ENCODE measurements at regions not wholly inside any gene's neighbourhood (a gene's known extent, or its start where the extent isn't known, plus 50 kb on each side); places are given as distances from the start of the nearest gene placed in this dataset.
"Not testable (repeated sequence)": the region's sequence is repeated elsewhere in the genome, so short reads cannot be mapped to it uniquely, and the experiment has no call there.

DNA sequence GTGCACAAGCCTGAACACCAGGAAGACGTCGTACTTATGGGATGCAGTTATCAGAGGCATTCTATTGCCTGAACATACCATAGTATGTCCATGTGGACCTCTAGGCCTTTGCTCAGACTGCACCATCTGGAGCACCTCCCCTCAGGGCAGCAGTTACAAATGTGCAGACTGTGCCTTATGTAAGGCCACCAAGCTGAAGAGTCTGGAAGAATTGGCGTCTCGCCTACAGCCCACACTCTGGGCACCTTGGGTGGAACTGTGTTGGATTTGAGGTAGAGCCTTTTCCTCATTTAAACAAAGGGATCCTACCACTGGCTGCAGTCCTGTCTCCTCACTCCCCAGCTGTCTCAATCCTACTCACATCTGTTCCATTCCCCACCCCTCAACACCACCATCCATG, 204.3 kb upstream of the FRMD6 start:
- DNase-seq: no peak

DNA sequence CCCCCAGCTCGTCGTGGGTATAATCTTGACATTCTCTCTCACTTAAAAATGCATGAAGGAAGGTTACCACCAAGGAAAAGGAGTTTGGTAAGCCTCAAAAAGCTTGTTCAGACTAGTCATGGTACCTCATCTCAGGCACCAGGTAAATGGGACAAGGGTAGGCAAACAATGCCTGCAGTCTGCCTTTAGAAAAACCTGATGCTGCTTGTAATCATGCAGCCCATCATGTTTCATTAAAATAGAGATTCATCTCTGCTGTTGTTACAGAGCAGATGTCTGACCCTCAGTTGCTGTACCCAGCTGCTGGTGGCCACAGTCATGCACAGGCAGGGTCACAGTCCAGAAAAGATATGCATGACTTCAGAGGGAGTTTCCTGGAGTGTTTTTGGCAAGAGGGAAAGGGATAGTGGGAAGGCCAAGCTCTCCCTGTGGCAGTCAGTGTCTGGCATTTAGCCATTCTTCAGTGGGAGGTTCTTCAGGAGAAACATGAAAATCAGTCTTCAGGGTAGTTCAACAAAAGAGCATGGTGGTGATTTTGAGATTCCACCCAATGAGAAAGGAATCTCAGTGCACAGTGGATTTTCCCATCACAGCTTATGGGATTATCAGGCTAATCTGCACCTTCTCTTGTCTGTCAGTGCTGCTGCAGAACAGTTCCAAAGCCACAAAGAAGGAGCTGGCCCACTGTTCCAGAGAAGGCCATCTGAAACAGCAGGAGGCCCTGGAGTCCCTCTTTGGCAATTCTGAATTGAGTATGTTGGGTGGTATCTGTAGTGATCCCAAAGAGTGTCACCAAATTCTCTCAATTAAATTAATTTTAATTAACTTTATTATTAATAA, 202.7 kb upstream of the FRMD6 start:
- DNase-seq: no peak

DNA sequence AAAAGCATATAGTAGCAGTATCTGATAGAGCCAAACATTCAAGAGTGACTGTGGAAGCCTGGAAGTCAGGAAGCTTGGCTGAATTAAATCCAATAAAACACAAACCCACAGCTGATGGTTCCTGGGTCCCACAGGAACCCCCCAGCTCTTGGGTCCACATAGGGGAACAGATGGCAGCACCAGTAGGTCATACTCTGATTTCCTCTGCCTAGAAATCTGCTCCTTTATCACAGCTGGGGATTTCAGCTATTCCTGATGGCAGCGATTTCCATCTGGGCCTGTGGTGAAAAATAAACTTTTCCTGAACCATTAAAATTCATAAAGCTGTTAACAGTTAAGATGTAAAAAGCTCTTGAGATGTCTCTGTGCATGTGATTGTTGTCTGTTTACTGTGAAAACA, 202.0 kb upstream of the FRMD6 start:
- DNase-seq: no peak

DNA sequence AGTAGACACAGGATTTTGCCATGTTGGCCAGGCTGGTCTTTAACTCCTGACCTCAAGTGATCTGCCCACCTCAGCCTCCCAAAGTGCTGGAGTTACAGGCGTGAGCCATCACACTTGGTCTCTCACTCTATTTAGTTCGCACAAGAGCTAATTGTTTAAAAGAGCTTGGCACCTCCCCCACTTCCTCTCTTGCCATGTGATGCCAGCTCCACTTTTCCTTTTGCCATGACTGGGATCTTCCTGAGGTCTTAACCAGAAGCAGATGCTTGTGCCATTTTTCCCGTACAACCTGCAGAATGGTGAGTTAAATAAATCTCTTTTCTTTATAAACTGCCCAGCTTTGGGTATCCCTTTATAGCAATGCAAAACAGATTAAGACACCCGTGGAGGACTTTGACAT, 200.1 kb upstream of the FRMD6 start:
- DNase-seq: no peak

DNA sequence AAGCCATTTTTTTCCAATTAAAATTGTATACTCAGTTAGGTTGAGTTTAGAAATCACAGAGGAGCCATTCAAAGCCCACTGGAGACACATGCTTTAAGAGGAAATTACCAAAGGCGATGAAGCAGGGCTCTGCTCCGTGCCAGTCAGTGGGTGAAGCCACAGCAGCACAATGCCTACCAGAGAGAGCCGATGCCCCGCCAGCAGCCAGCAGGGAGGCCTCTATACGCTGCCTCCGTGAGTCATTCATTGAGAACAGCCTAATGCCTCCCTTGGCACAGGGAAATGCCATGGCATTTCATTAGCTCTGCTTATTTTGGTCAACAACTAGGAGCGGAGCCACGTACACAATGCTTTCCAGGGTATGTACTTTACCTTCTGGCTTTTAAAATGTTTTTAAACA, 197.8 kb upstream of the FRMD6 start:
- no peak for DNase-seq

DNA sequence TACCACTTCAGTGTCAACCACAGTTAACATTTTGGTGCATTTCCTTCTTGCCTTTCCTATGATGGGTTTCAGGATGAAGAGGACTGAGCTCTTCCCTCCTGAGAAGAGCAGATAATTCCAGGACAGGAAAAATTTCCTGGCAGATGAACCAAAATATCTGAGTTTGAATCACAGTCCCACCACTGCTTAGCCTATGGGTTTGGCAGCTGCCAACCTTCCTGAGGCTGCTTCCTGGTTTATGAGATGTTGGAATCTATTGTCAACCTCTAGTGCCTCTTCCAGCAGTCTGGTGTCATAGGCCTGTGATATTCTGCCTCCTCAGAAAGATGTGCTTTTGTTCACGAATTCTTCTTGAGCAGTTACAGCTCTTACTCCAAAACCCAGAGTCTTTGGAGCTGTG, 197.4 kb upstream of the FRMD6 start:
- DNase-seq: no peak

DNA sequence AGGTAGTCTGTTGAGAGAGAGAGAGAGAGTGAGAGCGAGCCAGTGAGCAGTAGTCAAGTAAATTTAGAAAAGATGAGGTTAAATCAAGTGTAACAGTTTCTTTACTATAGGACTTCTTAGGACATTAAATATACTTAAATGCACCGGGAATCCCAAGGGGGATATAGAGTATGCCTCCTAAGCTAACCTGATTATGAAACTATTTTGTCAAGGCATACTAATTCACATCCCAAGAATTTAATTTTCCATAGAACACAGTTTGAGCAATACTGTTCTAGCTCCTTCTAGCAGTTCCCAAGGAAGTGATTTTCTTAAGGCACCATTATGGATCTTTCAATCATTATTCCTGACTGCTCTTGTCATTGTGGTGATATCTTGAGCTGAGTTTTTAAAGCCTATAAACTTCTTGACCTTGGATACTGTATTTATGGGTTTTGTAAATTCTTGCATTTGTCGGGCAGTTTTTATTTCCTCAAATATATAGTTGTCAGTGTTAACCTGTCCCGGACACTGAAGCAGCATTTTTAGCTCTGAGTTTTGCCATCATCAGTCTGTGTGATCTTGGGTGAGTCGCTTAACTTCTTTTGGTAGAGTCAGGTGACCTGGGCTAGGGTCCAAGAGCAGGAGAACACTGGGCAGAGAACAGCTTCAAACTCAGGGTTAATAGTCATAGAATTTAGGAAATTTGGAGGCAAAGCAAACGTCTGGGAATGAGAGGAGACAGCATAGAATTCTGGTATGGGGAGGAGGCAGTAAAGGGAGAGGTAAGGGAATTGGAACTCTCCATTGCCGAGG, 196.5 kb upstream of the FRMD6 start:
- DNase-seq: no peak

DNA sequence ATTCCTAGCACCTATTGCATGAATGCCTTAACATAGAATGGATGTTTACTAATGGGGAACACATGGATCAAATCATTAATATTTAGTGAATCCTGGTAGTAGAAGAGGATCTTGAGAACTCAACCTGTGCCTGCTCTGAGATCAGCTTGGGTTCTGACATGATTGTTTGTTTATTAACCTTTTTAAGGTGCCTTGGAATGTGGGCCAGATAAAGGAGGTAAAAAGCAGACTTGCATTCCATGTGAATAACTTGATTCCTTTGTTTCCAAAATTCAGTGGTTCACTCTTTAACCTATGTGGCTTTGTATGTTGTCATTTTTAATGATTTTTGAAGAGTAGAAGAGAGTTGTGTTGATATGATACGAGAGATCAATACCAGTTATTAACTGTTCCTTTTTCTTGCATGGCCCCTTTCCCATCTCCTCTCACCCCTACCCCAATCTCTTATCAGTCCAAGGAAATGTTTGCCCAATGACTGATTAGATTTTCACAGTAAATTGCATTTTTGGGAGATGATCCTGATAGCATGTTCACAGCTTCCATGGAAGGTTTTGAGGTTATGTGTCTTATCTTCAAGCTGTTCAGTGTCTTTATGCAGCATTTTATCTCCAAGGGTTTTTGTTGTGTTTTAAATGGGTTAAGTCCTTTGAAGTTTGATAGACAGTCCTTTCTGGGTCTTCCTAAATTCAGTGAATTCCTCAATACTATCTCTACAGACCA, 193.7 kb upstream of the FRMD6 start:
- no peak for DNase-seq

DNA sequence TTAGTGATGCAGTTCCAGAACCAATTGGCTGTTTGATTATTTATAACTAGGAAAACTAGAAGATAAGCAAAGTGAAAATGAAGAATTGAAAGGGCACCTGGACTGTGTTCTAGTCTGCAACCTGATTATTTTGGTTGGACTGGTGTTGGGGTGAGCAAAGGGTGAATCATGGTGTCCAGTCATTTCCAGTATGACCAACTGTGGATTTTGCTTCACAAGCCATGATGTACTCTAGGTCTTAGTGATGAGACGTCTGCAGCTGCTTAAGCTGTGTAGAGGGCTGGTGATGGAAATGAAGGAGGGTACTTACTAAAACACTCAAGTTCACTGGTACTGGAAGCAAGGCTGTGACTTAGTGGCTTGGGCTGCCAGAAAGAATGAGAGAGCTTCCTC, 193.2 kb upstream of the FRMD6 start:
- DNase-seq: no peak

DNA sequence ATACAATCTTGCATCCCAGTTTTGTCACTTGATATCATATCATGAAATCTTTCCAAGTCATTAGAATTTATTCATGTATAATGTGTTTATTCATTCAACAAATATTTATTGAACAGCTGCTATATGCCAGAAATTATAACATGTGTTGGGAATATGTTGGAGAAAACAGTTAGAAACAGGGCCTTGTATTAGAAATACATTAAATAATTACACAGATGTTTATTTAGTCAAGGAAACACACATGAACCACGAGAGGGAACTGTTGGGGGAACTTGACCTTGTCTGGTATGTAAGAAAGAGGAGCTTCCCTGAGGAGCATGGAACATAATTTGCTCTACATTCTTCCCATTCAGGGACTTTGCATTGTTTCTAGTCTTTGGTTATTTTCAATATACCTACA, 191.7 kb upstream of the FRMD6 start:
- no peak for DNase-seq

DNA sequence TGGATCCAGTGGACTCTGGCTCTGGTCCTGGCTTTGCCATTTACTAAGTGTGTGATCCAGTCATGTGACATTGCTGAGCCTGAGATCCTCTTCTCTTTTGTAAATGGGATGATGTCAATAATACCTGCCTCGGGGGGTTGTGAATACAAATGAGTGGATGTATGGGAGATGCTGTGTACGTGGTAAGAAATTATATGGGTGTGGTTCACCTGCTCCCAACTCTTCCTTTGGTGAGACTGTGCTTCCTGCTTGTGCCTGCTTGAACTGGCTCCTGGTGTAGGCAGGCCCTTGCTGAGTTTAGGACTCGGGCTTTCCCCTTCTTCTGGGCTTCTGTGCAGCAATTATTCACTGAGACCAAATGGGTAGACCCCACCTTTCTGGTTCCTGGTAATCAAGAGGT, 189.5 kb upstream of the FRMD6 start:
- no peak for DNase-seq

DNA sequence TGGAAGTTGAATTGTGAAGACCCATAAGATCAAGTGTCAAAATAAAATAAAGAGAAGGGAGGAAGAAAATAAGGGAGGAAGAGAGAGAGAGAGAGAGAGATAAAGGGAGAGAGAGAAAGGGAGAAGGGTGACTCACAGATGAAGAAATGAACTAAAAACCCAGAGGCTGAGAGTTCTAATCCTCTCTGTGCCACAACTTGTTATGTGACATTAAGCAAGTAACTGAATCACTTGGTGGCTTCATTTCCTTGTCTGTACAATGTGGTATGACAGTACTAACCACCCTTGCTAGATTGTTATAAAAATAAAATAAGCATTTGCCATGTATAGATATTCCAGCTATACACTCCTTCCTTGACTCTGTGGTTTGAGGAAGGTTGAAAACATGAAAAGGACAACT, 189.0 kb upstream of the FRMD6 start:
- no peak for DNase-seq

DNA sequence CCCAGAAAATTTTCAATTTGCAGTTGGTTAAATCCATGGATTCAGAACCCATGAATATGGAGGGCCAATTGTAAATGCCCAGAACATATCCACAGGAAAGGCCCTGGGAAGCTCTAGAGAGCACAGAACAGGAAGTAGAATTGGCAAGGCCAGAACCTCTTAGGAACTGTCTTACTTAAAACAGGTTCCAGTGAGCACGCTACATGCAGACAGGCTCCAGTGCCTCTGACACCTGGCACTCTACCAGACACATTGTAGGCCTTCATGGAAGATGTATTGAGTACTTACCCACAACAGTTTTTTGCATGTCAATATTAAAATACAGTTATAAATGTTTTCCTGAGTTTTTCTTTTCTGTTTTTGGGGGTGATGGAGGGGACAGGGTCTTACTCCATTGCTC, 188.2 kb upstream of the FRMD6 start:
- DNase-seq: no peak

DNA sequence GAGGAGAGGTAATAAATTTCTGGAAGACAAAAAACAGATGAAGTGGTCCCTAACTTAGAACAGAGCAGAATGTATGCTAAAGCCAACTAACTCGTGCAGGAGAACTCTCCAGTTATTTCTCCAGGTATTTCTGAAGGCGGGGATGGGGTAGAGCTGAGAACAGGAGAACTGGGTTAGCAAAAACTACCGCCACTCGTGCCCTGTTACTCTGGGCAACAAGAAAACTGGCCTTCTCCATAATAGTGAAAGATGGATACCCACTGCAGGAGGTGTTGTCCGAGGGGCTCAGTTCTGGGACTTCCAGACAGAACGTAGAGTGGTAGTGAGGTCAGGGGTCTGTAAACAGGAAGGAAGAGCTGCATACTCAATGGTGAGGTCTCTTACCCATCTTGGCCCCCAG, 187.3 kb upstream of the FRMD6 start:
- DNase-seq: no peak

DNA sequence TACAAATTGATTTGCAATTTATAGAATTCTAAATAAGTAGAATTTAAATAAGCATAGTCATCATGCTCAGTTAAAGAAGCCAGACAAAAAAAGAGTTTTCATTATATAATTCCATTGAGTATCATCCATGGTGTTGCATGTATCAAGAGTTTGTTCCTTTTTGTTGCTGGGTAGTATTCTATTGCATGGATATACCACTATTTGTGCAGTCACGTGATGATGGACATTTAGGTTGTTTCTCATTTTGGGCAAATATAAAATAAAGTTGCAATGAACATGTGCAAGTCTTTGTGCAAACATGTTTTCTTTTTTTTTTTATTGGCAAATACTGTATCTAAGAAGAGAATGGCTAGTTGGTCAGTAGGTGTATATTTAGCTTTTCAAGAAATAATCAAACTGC, 186.2 kb upstream of the FRMD6 start:
- no peak for DNase-seq

DNA sequence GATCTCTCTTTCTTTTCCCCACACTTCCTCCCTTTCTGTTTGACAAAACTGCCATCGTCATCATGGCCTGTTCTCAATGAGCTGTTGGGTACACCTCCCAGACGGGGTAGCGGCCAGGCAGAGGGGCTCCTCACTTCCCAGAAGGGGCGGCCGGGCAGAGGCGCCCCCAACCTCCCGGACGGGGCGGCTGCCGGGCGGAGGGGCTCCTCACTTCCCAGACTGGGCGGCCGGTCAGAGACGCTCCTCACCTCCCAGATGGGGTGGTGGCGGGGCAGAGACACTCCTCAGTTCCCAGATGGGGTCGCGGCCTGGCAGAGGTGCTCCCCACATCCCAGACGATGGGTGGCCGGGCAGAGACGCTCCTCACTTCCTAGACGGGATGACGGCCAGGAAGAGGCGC, 184.3 kb upstream of the FRMD6 start:
- not testable (repeated sequence) for DNase-seq

DNA sequence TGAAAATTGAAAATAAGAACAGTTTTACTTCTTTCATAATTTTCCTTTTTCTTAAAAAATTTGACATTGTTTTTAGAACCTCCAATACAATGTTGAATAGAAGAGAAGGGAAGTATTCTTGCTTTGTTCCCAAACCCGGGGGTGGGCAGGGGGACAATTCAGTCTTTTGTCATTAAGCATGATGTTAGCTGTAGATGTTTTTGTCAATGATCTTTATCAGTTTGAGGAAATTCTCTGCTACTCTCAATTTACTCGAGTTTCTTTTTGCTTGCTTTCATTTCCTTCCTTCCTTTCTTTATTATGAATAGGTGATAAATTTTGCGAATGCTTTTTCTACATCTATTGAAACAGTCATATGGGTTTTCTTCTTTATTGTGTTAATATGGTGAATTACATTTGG, 183.2 kb upstream of the FRMD6 start:
- no peak for DNase-seq

DNA sequence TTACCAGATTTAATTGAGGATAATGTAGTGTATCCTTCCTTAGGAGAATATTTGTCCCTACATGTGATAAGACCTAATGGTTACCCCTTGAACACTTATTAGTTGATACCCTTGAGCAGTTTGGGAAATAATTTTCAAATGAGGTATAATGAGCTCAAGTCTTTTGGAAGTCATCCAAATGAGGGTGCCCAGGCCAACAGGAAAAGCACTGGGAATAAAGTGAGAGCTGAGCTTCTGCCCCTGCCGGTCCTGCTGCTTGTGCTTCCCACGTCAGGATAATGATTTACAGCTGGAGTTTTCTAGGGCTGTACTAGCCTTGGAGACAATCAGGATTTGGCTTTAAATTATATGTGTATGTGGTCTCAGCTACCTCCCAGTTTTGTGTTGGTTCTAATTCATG, 178.8 kb upstream of the FRMD6 start:
- no peak for DNase-seq

DNA sequence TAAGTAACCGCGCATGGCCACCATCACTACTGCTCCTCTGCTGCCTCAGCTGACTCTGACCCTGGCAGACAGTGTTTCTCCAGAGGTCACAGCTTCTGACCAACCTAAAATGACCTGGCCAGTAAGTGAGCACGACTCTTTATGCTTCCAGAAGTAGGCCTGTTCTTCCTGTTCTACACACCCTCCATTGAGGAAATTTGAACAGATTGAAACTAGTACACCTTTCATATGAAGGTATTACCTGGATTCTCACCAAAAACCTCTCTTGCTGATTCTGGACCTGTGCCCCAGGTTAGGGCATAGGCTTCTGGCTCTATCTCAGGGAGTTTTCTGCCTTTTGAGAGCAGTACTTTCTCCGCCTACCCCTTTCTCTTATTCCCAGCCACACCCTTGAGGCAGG, 178.4 kb upstream of the FRMD6 start:
- no peak for DNase-seq

DNA sequence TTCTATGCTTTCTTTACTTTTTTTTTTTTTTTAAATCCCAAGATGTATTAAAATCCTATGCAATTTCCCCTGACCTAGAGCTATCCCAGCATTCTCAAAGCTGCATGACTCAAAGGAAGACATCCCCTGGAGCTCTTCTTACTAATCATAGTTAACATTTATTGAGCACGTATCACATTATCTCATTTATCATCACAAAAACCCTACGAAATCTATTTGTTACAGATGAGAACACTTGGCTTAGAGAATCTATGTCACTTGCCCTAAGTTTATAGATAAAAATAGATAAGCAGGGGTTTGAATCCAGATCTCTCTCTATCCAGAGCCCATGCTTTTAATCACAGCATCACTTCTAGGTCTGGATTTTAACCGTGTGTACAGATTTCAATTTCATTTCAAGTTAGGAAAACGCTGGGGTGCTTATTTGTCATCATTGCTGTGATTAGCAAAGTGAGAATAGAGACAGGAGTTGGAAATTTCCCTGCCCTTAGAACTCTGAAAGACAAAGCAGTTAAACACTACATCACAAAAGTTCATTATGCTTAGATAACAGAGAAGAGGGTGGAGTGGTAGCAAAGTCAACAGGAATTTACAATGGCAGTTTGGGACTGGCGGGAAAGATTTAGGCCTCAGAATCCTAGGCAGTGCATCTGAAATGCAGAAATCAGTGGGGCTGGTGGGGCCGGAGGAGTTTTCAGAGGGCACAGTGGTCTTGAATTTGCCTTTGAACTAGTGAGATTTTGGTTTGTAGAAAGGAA, 177.7 kb upstream of the FRMD6 start:
- DNase-seq: no peak

DNA sequence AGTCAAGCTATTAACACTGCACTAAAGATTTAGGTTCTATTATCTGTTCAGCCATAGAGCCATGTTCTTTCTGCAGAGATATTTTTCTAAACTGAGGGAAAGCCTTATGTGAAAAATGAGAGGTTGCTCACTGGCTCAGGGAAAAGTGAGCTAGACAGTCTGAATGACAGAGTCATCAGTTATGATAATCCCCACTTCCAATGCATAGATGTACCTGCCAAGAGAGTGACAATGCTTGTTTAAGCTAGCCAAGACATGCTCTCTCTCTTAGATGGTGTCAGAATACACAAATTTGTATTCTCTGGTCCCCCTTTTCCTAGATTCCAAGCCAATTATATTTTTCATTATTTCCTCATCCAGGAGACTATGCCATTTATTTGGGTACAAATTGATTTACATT, 176.9 kb upstream of the FRMD6 start:
- DNase-seq: no peak

DNA sequence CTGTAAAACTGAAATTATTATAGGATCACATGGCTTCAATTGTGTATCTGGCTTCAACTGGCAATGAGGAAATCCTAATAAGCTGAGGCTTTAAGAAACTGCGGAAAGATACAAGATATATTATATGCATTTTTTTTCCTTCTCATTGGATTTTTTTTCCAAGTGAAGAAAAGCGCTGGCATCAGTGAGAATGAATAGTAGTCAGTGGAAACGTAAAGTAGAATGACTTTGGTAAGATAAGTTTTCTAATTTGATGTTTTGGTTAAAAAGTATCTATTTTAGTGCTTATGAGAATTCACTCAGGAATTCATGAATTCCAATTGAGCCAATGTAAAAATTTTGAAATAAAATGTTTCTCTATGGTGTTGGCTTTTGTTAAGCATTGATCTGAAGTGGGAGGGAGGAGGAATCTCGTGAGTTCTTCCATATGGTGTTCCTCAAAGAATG, 173.5 kb upstream of the FRMD6 start:
- DNase-seq: no peak

Data from stimulated activated CD4-positive, alpha-beta T cell treated with anti-CD3 and anti-CD28 coated beads, Interleukin-1b, Interleukin-23, amount 100 ng/mL, for 48 hours (primary cell).